Activated naive CD8-positive, alpha-beta T cell (primary cell): ENCODE measurements at regions not wholly inside any gene's neighbourhood (a gene's known extent, or its start where the extent isn't known, plus 50 kb on each side); places are given as distances from the start of the nearest gene placed in this dataset.

Source experiments
- H3K27ac Mint-ChIP-seq: one replicate; pipeline ENCODE4 v1.8.0; 2021; ENCODE audit warnings: mixed read lengths
- H3K27me3 Mint-ChIP-seq: one replicate; pipeline ENCODE4 v1.8.0; 2021; ENCODE audit warnings: mixed read lengths
- H3K36me3 Mint-ChIP-seq: one replicate; pipeline ENCODE4 v1.8.0; 2021; ENCODE audit warnings: mixed read lengths
- H3K4me1 Mint-ChIP-seq: one replicate; pipeline ENCODE4 v1.8.0; 2021; ENCODE audit warnings: low read depth, mixed read lengths
- H3K4me3 Mint-ChIP-seq: one replicate; pipeline ENCODE4 v1.8.0; 2021; ENCODE audit warnings: mild to moderate bottlenecking, mixed read lengths
- H3K9me3 Mint-ChIP-seq: one replicate; pipeline ENCODE4 v1.8.0; 2021; ENCODE audit warnings: low read depth, mixed read lengths

DNA sequence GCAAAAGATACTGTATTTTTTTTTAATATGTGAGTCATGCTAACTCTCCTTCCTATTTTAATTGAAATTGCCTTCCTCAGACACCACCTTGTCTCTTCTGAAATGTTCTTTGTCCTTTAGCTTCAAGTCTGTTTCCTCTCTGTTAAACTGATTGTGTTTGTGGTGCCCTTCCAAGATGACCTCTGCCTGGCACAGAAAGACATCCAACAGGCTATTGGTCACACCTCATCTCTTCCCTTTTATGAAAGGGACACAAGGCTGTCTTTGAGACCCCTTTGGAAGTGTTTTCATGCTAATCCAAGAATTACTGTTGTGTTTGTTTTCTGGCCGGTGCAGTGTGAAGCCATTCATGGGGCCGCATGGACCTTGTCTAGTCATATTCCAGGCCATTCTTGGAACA lies 94.0 kb upstream of the PIK3C3 start:
- Mint-ChIP-seq H3K27ac (no peak overlapping the region), H3K27me3 (peaks cover 3% of the 10 kb centered on the region), H3K9me3 (no peaks in the 10 kb centered on the region), H3K4me1 (no peaks in the 10 kb centered on the region), H3K36me3 (no peaks in the 10 kb centered on the region), H3K4me3 (no peak overlapping the region)

- Mint-ChIP-seq H3K4me3 (no peak overlapping the region), H3K27me3 (peaks cover 5% of the 10 kb centered on the region), H3K4me1 (no peaks in the 10 kb centered on the region), H3K36me3 (no peaks in the 10 kb centered on the region), H3K9me3 (no peaks in the 10 kb centered on the region), H3K27ac (no peak overlapping the region)
These were observed 96.1 kb upstream of the PIK3C3 start for GRCh38 chr18:41858761-41859555.

GRCh38 chr18:41853280-41853679 lies 101.8 kb upstream of the PIK3C3 start:
- peaks cover 8% of the 10 kb centered on the region for H3K27me3 Mint-ChIP-seq
- no peak overlapping the region for H3K27ac Mint-ChIP-seq
- no peaks in the 10 kb centered on the region for H3K9me3 Mint-ChIP-seq
- H3K36me3 Mint-ChIP-seq, result no peaks in the 10 kb centered on the region
- H3K4me3 Mint-ChIP-seq, result no peak overlapping the region
- no peaks in the 10 kb centered on the region for H3K4me1 Mint-ChIP-seq

- Mint-ChIP-seq H3K27ac (no peak overlapping the region), H3K27me3 (peaks cover 15% of the 10 kb centered on the region), H3K9me3 (no peaks in the 10 kb centered on the region), H3K4me3 (no peak overlapping the region), H3K4me1 (no peaks in the 10 kb centered on the region), H3K36me3 (no peaks in the 10 kb centered on the region)
These were observed 104.3 kb upstream of the PIK3C3 start for GRCh38 chr18:41850781-41851180.

DNA sequence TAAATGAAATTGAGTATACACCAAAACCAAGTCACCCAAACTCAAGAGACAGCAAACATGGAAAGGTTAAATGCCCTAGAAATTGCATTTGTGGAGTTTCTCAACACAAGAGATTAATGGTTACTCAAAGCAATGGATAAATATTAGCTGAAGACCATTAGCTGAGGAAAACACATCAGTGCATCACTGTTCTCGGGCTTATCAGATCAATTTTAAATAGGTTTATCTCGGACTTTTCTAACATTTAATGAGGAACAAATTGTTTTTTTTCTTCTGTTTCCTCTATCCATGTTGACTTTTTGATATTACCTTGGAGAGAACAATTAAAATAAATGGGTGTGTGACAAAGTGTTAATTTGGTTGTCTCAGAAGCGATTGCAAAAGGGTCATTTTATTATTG lies 105.4 kb upstream of the PIK3C3 start:
- H3K27me3 Mint-ChIP-seq, result peaks cover 22% of the 10 kb centered on the region
- no peaks in the 10 kb centered on the region for H3K4me1 Mint-ChIP-seq
- no peak overlapping the region for H3K4me3 Mint-ChIP-seq
- no peaks in the 10 kb centered on the region for H3K9me3 Mint-ChIP-seq
- no peaks in the 10 kb centered on the region for H3K36me3 Mint-ChIP-seq
- H3K27ac Mint-ChIP-seq, result no peak overlapping the region

DNA sequence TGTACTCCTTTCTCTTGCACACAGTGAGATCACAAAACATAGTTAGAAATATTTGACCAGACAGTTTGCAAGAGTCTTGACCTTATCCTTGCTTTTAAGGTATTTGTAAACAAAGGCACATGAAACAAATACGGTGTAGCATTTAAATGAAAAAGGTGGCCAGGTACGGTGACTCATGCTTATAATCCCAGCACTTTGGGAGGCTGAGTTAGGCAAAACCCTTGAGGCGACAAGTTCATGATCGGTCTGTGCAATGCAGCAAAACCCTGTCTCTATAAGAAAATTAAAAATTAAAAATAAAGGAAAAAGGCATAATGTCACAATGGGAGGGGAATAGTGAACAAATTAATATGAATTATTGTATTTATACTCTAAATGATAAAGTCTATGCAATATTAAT lies 109.5 kb upstream of the PIK3C3 start:
- no peaks in the 10 kb centered on the region for H3K4me1 Mint-ChIP-seq
- peaks cover 22% of the 10 kb centered on the region for H3K27me3 Mint-ChIP-seq
- no peak overlapping the region for H3K4me3 Mint-ChIP-seq
- H3K36me3 Mint-ChIP-seq, result no peaks in the 10 kb centered on the region
- H3K27ac Mint-ChIP-seq, result no peak overlapping the region
- H3K9me3 Mint-ChIP-seq, result no peaks in the 10 kb centered on the region

- no peaks in the 10 kb centered on the region for H3K36me3 Mint-ChIP-seq
- no peak overlapping the region for H3K27ac Mint-ChIP-seq
- peaks cover 24% of the 10 kb centered on the region for H3K27me3 Mint-ChIP-seq
- no peaks in the 10 kb centered on the region for H3K9me3 Mint-ChIP-seq
- no peak overlapping the region for H3K4me3 Mint-ChIP-seq
- no peaks in the 10 kb centered on the region for H3K4me1 Mint-ChIP-seq
These were observed 112.1 kb upstream of the PIK3C3 start for GRCh38 chr18:41842886-41843285.

DNA sequence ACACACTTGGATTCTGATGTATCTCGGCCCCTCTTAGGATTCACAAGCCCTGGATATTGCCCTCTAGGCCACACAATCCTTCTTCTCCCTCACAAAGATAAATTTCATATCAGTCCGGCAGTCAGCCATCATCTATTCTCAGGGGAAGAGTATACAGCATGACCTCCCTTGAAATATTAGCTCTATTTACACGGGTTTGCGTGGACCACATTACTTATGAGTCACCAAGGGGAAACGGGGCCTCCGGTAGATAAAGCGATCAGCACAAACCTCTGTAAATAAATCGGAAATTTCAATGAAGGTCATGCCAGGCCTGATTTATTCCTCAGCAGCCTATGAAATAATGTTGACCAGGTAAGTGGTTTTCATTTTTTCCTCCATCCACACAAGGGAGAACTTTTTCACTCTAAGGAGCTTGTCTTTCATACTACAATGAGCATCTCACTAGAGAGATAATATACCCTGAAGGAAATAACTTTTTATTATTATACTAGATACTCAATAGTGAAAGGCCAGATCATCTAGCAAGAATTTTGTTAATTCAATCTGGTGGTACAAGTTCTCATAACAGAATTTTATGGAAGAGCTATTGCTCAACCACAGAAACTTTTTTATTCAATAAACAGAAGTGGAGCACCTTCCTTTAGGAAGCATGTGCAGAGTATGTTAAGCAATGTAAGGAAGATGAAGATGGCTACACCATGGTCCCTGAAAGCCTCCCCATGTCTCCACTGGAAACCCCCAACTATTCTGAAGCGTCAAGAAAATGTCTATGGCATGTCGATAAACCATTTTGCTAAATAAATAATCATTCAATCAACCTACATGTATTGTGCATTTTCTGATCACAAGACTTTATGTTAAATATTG lies 125.2 kb upstream of the PIK3C3 start:
- no peak overlapping the region for H3K27ac Mint-ChIP-seq
- H3K27me3 Mint-ChIP-seq, result peaks cover 6% of the 10 kb centered on the region
- no peaks in the 10 kb centered on the region for H3K4me1 Mint-ChIP-seq
- H3K9me3 Mint-ChIP-seq, result no peaks in the 10 kb centered on the region
- no peaks in the 10 kb centered on the region for H3K36me3 Mint-ChIP-seq
- H3K4me3 Mint-ChIP-seq, result no peak overlapping the region

GRCh38 chr18:41828137-41828536 lies 126.9 kb upstream of the PIK3C3 start:
- H3K27ac Mint-ChIP-seq, result no peak overlapping the region
- no peak overlapping the region for H3K4me3 Mint-ChIP-seq
- H3K27me3 Mint-ChIP-seq, result peaks cover 6% of the 10 kb centered on the region
- H3K9me3 Mint-ChIP-seq, result no peaks in the 10 kb centered on the region
- no peaks in the 10 kb centered on the region for H3K4me1 Mint-ChIP-seq
- no peaks in the 10 kb centered on the region for H3K36me3 Mint-ChIP-seq

DNA sequence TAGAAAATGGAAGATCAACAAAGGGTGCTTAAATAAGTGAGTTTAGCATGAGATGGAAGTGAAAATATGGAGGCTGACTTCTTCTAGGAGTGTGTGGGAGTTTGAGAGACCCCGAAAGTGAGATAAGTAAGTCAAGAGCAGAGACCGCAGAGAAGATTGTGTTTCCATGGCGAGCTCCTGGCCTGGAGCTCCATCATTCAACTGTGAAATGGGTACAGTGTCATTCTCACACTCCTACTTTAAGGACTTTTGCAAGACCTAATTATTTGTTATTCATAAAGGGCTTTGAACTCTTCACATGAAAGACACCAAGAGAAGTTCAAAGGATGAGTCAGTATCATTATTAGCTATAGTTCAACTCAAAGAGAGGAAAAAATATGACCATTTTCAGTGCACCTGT lies 134.2 kb upstream of the PIK3C3 start:
- no peaks in the 10 kb centered on the region for H3K9me3 Mint-ChIP-seq
- H3K27me3 Mint-ChIP-seq, result no peaks in the 10 kb centered on the region
- H3K27ac Mint-ChIP-seq, result no peak overlapping the region
- H3K36me3 Mint-ChIP-seq, result no peaks in the 10 kb centered on the region
- H3K4me3 Mint-ChIP-seq, result no peak overlapping the region
- no peaks in the 10 kb centered on the region for H3K4me1 Mint-ChIP-seq

GRCh38 chr18:41818381-41819355 lies 136.4 kb upstream of the PIK3C3 start:
- H3K4me1 Mint-ChIP-seq, result no peaks in the 10 kb centered on the region
- no peaks in the 10 kb centered on the region for H3K36me3 Mint-ChIP-seq
- H3K4me3 Mint-ChIP-seq, result no peak overlapping the region
- H3K9me3 Mint-ChIP-seq, result no peaks in the 10 kb centered on the region
- no peaks in the 10 kb centered on the region for H3K27me3 Mint-ChIP-seq
- no peak overlapping the region for H3K27ac Mint-ChIP-seq

DNA sequence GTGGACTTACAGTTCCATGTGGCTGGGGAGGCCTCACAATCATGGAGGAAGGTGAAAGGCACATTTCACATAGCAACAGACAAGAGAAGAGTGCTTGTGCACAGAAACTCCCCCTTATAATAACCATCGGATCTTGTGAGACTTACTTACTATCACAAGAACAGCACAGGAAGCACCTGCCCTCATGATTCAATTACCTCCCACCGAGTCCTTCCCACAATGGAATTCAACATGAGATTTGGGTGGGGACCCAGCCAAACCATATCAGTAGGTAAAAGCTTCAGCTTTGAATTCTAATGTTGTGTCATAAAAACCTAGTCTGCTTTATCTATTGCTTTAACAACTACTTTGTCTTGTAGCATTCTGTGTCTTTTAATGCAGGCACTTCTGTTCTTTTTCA lies 140.4 kb upstream of the PIK3C3 start:
- Mint-ChIP-seq H3K36me3 (no peaks in the 10 kb centered on the region), H3K27ac (no peak overlapping the region), H3K27me3 (no peaks in the 10 kb centered on the region), H3K4me1 (no peaks in the 10 kb centered on the region), H3K4me3 (no peak overlapping the region), H3K9me3 (no peaks in the 10 kb centered on the region)

DNA sequence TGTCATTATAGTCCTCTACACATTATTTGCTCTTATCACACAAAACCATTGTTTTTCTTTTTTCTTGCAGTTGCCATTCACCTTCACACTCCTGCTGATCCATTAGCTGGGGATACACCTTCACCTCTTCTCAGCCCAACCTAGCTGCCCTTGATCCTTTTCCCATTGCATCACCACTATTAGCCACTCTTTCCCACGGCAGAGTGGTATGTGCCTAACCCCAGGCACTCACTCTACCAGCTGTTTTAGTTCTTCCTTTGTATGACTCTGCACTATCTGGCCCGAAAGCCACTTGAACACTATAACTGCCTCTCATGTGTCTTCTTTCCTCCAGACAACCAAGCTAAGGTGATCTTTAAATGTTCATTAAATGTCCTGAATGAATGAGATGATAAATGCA lies 145.4 kb upstream of the PIK3C3 start:
- Mint-ChIP-seq H3K36me3 (no peaks in the 10 kb centered on the region), H3K4me1 (no peaks in the 10 kb centered on the region), H3K9me3 (no peaks in the 10 kb centered on the region), H3K4me3 (no peak overlapping the region), H3K27ac (no peak overlapping the region), H3K27me3 (peaks cover 2% of the 10 kb centered on the region)

DNA sequence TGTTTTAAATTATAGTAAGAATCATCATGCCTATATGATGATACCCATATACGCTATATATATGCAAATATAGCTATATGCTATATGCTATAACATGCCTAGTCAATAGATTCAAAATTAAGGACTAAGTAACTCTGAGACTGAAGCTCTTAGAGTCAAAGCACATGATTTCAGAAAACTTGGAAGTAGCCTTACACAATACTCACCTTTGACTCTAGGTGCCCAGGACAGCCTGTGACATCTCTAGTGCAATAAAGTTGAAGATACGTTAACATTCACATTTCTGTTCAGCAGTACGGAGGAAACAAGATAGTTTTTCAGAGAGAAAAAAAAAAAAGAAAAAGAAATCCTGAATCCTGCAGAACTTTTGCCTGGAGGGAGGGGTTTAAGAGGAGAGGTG lies 149.7 kb upstream of the PIK3C3 start:
- Mint-ChIP-seq H3K4me1 (no peaks in the 10 kb centered on the region), H3K27me3 (peaks cover 5% of the 10 kb centered on the region), H3K9me3 (no peaks in the 10 kb centered on the region), H3K36me3 (no peaks in the 10 kb centered on the region), H3K4me3 (no peak overlapping the region), H3K27ac (no peak overlapping the region)

- Mint-ChIP-seq H3K27ac (no peak overlapping the region), H3K4me3 (no peak overlapping the region), H3K36me3 (no peaks in the 10 kb centered on the region), H3K4me1 (no peaks in the 10 kb centered on the region), H3K27me3 (peaks cover 4% of the 10 kb centered on the region), H3K9me3 (no peaks in the 10 kb centered on the region)
These were observed 156.2 kb upstream of the PIK3C3 start for GRCh38 chr18:41798879-41799278.
